ENCODE measurements at regions not wholly inside any gene's neighbourhood (a gene's known extent, or its start where the extent isn't known, plus 50 kb on each side); places are given as distances from the start of the nearest gene placed in this dataset.

DNA sequence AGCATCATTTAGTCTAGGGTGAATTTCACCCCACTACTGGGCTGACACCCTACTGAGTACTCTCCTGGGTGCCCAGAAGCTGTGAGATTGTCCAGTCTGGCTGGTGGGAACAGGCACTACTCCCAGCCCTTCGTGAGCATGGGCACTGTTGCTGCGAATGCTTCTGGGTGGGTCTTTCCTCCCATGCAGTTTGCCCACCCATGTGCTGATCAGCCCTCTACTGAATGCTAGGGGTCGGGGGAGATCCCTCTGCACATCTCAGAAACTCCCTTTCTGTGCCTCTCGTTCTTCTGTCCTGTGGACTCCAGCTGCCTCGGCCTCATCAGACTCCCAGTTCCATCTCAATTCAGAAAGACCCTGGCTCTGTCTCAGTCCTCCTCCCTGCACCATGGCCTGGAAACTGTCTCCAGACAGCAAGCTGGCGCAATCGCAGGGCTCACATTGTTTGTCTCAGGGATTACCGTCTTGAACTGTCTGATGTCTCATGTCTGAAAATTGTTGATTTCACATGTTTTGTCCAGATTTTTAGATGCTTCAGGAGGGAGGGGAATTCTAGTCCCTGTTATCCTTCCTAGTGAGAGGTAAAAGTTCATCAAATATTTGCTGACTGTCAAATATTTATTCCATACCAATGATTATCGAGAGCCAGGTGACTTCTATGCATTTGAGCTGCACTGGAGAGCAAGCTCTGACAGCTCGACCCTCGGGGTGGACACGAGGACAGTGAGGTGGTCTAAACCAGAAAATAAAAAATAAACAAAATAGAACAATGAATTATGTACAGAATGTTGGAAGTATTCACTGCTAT lies 316.6 kb upstream of the RTL1 start:
- H3K9me3 Mint-ChIP-seq = peaks cover 1% of the 10 kb centered on the region
- intact Hi-C loops (cut with micrococcal nuclease) = no loop called here
- no peak overlapping the region for H3K4me3 Mint-ChIP-seq
- H3K4me1 Mint-ChIP-seq (ENCODE audit: low read depth) = no peaks in the 10 kb centered on the region
- no peak overlapping the region for H3K27ac Mint-ChIP-seq
- H3K27me3 Mint-ChIP-seq (ENCODE audit: insufficient read depth) = peaks cover 2% of the 10 kb centered on the region
- no peaks in the 10 kb centered on the region for H3K36me3 Mint-ChIP-seq (ENCODE audit: low read depth)
- DNase-seq (ENCODE audit: low spot score) = no peak

DNA sequence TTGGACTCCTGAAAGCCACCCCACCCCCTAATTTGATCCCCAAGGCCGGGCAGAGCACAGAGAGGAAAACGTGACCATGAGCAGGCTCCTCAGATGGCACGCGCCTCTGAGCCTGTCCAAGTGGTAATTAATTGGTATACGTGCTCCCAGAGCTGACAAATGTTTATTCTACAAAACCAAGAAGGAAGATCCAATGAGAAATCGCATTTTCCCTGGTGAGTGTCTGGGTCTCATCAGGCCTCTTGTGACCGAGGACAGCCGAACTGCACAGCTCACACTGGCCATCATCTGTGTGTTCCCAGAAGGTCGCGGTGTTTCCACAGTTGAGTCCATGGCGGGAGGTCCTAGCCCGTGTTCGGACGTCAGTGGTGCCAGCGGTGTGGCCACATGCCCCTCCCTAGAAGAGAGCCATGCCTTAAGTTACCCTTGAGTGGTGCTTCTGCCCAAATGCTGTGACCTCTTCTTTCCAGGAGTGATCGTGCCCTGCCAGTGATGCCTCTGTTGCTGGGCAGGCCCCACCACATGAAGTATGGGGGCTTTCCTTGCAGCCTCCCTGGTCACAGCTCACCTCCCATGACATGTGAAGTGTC lies 317.5 kb upstream of the RTL1 start:
- no peaks in the 10 kb centered on the region for H3K36me3 Mint-ChIP-seq (ENCODE audit: low read depth)
- H3K27ac Mint-ChIP-seq = no peak overlapping the region
- H3K4me1 Mint-ChIP-seq (ENCODE audit: low read depth) = no peaks in the 10 kb centered on the region
- DNase-seq (ENCODE audit: low spot score) = no peak
- no peaks in the 10 kb centered on the region for H3K9me3 Mint-ChIP-seq
- H3K4me3 Mint-ChIP-seq = no peak overlapping the region
- intact Hi-C loops (cut with micrococcal nuclease) = no loop called here
- H3K27me3 Mint-ChIP-seq (ENCODE audit: insufficient read depth) = peaks cover 2% of the 10 kb centered on the region

DNA sequence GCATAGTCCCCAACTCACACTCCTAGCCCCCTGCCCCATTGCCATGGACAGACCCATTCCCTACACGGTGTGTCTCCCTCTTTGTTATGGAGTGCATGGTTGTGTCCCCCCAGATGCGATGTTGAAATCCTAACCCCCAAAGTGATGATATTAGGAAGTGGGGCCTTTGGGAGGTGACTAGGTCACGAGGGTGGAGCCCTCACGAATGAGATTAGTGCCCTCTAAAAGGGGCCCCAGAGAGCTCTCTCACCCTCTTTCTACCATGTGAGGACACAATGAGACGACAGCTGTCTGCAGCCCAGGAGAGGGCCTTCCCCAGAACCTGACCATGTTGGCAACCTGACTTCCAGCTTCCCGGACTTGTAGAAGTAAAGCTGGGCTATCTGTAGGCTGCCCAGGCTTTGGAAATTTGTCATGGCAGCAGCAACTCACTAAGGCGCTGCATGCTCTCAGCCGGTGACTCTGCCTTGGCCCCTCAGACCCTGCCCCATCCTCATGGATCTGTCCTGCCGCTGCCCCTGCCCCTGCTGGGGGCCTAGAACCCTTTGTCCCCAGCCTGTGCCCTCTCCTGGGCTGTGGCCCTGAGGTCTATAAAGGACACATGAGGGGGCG lies 318.1 kb upstream of the RTL1 start:
- Mint-ChIP-seq H3K4me1 (ENCODE audit: low read depth) (no peaks in the 10 kb centered on the region), H3K4me3 (no peak overlapping the region), H3K9me3 (no peaks in the 10 kb centered on the region), H3K27ac (no peak overlapping the region), H3K27me3 (ENCODE audit: insufficient read depth) (peaks cover 2% of the 10 kb centered on the region), H3K36me3 (ENCODE audit: low read depth) (no peaks in the 10 kb centered on the region)
- intact Hi-C loops (cut with micrococcal nuclease) = no loop called here
- no peak for DNase-seq (ENCODE audit: low spot score)

DNA sequence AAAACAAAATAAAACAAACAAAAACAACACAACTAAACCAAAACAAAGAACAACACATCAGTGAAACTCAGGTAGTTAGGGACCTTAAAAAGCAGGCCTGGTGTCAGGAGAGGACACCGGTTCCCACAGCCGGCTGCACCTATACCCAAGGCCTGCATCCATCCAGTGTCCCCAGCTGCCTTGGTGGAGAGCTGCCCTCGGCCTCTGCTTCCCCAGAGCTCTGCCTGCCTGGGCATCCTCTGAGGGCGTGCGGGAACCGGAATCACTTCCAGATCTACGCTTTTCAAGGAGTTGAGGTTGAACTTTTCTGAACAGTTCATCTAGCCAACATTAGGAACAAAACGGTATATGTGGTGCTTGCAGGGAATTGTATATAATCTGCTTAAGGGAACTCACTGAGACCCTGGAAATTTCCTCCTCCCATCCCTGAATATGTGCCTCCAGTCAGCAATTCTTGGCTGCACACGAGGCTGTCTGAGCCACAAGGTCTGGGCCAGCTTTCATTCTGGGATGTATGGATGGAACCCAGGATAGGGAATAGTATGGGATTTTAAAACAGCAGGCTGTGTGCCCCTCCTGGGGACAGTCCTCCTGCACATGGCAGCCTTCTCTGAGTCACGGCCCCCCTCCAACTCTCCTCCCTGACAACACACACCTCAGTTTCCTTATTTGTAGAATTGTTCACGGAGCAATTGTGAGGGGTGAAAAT lies 319.0 kb upstream of the RTL1 start:
- intact Hi-C loops (cut with micrococcal nuclease) = no loop called here
- Mint-ChIP-seq H3K9me3 (no peaks in the 10 kb centered on the region), H3K27ac (no peak overlapping the region), H3K36me3 (ENCODE audit: low read depth) (no peaks in the 10 kb centered on the region), H3K4me1 (ENCODE audit: low read depth) (no peaks in the 10 kb centered on the region), H3K4me3 (no peak overlapping the region), H3K27me3 (ENCODE audit: insufficient read depth) (peaks cover 2% of the 10 kb centered on the region)
- no peak for DNase-seq (ENCODE audit: low spot score)

DNA sequence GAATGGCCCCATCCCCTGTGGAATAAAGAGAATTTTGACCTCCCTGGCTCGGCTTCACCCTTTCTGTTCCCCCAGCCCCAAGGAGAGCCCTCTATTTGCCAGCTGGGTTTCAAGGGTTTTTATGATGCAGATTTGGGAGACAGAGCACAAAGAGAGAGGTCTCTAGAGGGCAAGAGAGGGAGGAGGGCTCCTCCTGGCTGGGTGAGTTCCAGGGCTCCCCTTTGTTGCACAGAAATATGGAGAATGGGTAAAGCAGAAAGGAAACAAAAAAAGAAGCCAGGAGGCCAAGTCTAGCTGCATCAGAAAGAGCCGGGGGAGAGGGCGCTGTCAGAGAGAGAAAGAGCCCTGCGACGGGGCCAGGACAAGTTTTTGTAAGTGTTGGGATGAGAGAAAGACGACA lies 319.6 kb upstream of the RTL1 start:
- Mint-ChIP-seq H3K4me3 (no peak overlapping the region), H3K27me3 (ENCODE audit: insufficient read depth) (peaks cover 2% of the 10 kb centered on the region)

DNA sequence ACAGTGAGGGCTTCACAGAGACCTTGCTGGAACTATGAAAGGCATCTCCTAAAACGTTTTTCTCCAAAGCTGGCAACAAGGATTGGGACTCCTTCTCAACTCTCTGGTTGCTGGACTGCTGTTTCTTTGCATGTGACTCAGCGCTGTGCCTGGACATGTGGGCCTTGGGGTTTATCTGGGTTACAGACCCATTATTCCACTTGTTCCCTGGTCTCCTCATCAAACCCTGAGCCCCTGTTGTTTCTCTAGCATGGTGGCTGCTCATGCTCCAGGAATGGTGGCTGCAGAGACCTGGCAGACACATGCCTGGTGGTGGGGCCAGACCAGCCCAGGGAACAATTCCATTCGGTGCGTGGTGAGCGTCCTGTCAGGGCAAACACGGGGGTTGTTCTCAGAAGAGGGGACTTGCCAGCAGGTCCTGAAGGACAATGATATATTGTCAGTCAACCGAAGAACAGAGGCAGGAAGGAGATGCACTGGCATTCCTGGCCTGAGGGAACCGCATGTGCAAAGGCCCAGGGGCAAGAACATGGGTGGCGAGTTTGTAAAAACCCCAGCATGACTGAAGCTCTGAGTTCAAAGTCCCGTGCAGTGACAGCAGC lies 320.1 kb upstream of the RTL1 start:
- no peaks in the 10 kb centered on the region for H3K36me3 Mint-ChIP-seq (ENCODE audit: low read depth)
- no peaks in the 10 kb centered on the region for H3K4me1 Mint-ChIP-seq (ENCODE audit: low read depth)
- intact Hi-C loops (cut with micrococcal nuclease) = no loop called here
- H3K27ac Mint-ChIP-seq = no peak overlapping the region
- H3K4me3 Mint-ChIP-seq = no peak overlapping the region
- no peaks in the 10 kb centered on the region for H3K9me3 Mint-ChIP-seq
- no peak for DNase-seq (ENCODE audit: low spot score)
- H3K27me3 Mint-ChIP-seq (ENCODE audit: insufficient read depth) = peaks cover 2% of the 10 kb centered on the region

More for the DNA sequence above, 319.6 kb upstream of the RTL1 start:
- Mint-ChIP-seq H3K9me3 (no peaks in the 10 kb centered on the region), H3K36me3 (ENCODE audit: low read depth) (no peaks in the 10 kb centered on the region), H3K4me1 (ENCODE audit: low read depth) (no peaks in the 10 kb centered on the region), H3K27ac (no peak overlapping the region)
- intact Hi-C loops (cut with micrococcal nuclease) = no loop called here
- DNase-seq (ENCODE audit: low spot score) = no peak

DNA sequence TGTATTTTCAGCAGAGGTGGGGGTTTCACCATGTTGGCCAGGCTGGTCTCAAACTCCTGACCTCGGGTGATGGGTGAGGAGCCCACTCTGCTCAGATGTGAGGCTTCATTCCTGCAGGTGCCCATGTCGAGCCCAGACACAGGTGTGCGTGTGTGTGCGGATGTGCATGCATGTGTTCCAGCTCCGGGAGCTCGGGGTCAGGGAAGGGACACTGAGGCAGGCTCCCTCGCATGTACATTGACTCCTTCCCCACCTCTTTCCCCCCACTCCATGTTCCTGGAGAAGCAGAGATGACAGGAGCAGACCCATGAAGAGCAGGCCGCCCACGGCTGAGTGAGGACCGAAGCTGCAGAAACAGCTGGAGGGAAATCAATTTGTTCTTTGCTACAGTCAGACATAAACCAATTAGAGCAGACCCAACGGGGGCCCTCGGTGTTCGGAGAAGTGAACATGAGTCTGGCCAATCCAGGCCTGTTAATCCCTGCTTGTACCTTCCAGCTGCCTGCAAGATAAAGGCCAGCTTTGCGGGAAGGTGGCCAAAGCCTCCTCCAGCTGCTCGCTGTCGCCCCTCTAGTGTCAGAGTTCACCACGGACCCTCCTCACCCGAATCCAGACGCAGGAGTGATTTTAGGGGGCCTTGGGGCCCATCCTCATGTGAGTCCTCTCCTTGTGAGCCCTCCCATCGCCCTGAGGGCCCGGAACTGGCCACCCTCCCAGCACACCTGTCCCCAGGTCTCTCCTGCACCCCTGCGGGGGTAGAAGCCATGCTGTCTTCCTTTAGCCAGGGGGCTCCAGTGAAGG lies 321.0 kb upstream of the RTL1 start:
- DNase-seq (ENCODE audit: low spot score) = no peak
- Mint-ChIP-seq H3K36me3 (ENCODE audit: low read depth) (no peaks in the 10 kb centered on the region), H3K4me1 (ENCODE audit: low read depth) (no peaks in the 10 kb centered on the region)

DNA sequence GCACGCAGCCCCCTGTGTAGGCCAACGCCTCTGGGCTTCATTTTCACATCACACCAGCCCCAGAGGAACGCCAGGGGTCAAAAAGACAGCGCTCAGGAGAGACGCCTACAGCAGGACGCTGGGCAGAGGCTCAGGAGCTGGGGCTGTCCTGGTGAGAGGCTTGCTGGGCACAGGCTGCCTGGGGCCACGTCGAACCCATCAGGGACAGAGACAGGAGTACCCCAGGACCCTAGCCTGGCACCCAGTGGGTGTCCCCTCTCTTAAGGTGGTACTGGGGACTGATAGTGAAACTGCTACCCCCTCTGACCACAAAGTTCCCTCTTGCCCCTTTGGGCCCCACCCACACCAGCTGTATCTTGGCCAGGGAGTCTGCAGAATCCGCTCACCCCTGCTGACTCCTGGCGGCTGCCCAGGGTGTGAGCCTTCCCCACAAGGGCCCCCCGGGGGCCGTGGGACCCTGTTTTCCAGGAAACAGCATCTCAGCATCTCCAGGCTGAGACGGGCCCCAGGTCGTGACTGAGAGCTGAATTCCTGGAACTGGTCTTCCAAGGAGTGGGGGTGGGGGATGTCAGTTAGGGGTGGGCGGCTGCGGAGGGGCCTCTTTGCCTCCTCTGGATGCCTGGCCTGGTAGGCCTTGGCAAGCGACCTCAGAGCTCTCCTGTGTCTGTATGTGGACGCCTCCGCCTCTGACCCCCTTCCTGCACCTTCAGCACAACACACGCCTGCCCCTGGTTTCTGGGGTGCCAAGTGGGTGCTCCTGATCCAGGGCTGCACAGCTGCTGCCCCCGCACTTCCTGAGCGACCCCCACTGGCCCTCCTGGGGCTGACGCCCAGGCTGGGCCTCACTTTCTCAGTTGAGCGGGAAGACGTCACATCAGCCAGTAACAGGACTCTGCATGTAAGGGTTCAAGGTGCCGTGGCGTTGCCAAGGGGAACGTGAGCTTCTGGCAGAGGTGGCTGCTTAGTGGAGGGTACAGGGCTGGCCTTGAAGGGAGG lies 321.9 kb upstream of the RTL1 start:
- intact Hi-C loops (cut with micrococcal nuclease) = no loop called here
- DNase-seq (ENCODE audit: low spot score) = no peak
- no peaks in the 10 kb centered on the region for H3K36me3 Mint-ChIP-seq (ENCODE audit: low read depth)
- H3K9me3 Mint-ChIP-seq = no peaks in the 10 kb centered on the region
- H3K4me1 Mint-ChIP-seq (ENCODE audit: low read depth) = no peaks in the 10 kb centered on the region
- peaks cover 2% of the 10 kb centered on the region for H3K27me3 Mint-ChIP-seq (ENCODE audit: insufficient read depth)
- no peak overlapping the region for H3K27ac Mint-ChIP-seq
- H3K4me3 Mint-ChIP-seq = no peak overlapping the region

More for the DNA sequence above, 321.0 kb upstream of the RTL1 start:
- H3K27ac Mint-ChIP-seq = no peak overlapping the region
- peaks cover 2% of the 10 kb centered on the region for H3K27me3 Mint-ChIP-seq (ENCODE audit: insufficient read depth)
- intact Hi-C loops (cut with micrococcal nuclease) = no loop called here
- no peaks in the 10 kb centered on the region for H3K9me3 Mint-ChIP-seq
- H3K4me3 Mint-ChIP-seq = no peak overlapping the region

DNA sequence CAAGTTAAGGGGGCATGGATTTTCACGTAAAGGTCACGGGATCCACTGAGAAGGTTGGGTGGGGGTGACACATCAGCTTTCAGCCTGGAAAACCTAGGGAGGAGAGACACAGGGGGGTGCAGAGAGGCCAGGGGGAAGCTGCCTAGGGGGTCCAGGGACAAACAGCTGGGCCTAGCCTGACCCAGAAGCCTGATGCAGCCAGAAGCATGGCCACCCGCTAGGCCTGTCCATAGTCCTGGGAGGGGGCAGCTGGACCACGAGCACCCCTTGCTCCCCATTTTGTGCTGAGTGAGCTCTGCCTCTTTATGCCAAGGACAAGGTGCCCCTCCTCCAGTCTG lies 322.7 kb upstream of the RTL1 start:
- H3K36me3 Mint-ChIP-seq (ENCODE audit: low read depth) = no peaks in the 10 kb centered on the region
- intact Hi-C loops (cut with micrococcal nuclease) = no loop called here
- no peak overlapping the region for H3K4me3 Mint-ChIP-seq
- peaks cover 2% of the 10 kb centered on the region for H3K27me3 Mint-ChIP-seq (ENCODE audit: insufficient read depth)
- no peaks in the 10 kb centered on the region for H3K4me1 Mint-ChIP-seq (ENCODE audit: low read depth)
- DNase-seq (ENCODE audit: low spot score) = no peak
- no peaks in the 10 kb centered on the region for H3K9me3 Mint-ChIP-seq
- H3K27ac Mint-ChIP-seq = no peak overlapping the region

DNA sequence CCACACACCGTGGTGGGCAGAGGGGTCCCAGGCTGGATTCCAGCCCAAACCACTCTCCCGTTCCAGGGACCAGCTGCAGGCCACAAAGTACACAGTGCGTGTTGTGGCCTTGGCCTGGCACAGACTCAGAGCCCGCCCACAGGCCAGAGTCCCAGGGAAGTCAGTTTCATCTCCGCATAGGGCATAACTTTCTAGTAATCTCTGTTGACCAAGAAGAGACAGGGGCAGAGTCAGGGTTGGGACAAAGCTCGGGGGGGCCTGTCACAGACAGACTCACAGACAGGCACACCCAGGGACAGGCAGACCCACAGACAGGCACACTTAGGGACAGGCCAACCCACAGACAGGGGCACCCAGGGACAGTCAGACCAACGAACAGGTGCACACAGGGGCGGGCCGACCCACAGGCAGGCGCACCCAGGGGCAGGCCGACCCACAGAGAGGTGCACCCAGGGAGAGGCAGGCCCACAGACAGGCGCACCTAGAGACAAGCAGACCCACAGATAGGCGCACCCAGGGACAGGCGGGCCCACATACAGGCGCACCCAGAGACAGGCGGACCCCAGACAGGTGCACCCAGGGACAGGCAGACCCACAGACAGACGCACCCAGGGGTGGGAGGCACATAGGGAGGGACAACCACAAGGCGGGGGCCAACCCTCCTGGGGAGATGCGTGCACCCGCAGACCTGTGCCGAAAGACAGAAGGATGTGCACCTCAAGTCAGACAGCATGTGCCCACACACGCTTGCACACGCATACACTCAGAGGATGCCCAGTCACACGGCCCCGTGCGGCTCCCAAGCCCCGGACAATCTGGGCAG lies 323.3 kb upstream of the RTL1 start:
- intact Hi-C loops (cut with micrococcal nuclease) = no loop called here
- H3K4me3 Mint-ChIP-seq = no peak overlapping the region
- H3K27ac Mint-ChIP-seq = no peak overlapping the region
- no peaks in the 10 kb centered on the region for H3K4me1 Mint-ChIP-seq (ENCODE audit: low read depth)
- H3K27me3 Mint-ChIP-seq (ENCODE audit: insufficient read depth) = peaks cover 2% of the 10 kb centered on the region
- H3K36me3 Mint-ChIP-seq (ENCODE audit: low read depth) = no peaks in the 10 kb centered on the region
- no peaks in the 10 kb centered on the region for H3K9me3 Mint-ChIP-seq
- no peak for DNase-seq (ENCODE audit: low spot score)

Measured in activated T-helper 1 cell treated with anti-CD3 and anti-CD28 coated beads, Interleukin-12 subunit alpha, Interleukin-12 subunit beta, Interleukin-2, Interleukin-4 antibody, amounts not matched to agents 30 ng/mL and 10 ng/mL and 1 ng/mL, durations not matched to agents 14 hours and 24 hours and 36 hours (primary cell).